ENCODE measurements at regions not wholly inside any gene's neighbourhood (a gene's known extent, or its start where the extent isn't known, plus 50 kb on each side); places are given as distances from the start of the nearest gene placed in this dataset.

DNA sequence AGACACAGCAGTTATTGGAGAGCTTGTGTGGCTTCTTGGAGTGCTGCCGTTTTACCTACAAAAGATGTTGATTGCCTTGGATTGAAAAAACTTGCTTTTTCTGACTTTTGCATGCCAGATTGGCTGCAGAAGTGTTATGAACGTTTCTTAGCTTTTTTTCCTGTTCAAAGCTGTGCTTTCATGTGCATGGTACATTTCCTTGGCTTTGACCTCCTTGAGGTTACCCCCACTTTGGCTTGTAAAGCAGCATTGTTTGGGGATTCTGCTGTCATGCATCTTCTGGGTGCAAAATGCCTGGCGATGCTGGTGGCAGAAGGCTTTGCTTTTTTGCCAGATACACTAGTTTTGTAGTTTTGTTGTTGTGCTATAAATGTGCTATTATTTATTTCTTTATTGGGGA, 80.0 kb downstream of the JRKL start:
- no peak for DNase-seq (ENCODE audit: low spot score)
- Histone ChIP-seq H2AFZ (no peak overlapping the region), H3K27ac (ENCODE audit: low read depth) (no peak overlapping the region), H3K9me2 (ENCODE audit: insufficient read depth) (peaks cover 13% of the 10 kb centered on the region; the same call in 1 of the 2 replicates), H4K20me1 (replicated peaks; ENCODE audit: insufficient read depth) (no peaks in the 10 kb centered on the region), H3K79me2 (replicated peaks; ENCODE audit: insufficient read depth) (no peaks in the 10 kb centered on the region), H3K4me3 (no peak overlapping the region), H3K4me1 (ENCODE audit: insufficient read depth) (peaks cover 9% of the 10 kb centered on the region), H3F3A (replicated peaks; ENCODE audit: low read depth) (no peaks in the 10 kb centered on the region), H3K4me2 (no peak overlapping the region), H3K36me3 (ENCODE audit: insufficient read depth) (no peaks in the 10 kb centered on the region), H3K27me3 (ENCODE audit: insufficient read depth) (no peaks in the 10 kb centered on the region)
- Mint-ChIP-seq H3K4me1 (peaks cover 7% of the 10 kb centered on the region; the same call in 2 of the 3 replicates), H3K36me3 (ENCODE audit: low read depth) (no peaks in the 10 kb centered on the region; the same call in 2 of the 3 replicates), H3K4me3 (no peak overlapping the region), H3K27me3 (ENCODE audit: insufficient read depth, low read depth, poor library complexity) (peaks cover 2% of the 10 kb centered on the region), H3K9me3 (peaks cover 3% of the 10 kb centered on the region; the same call in 2 of the 3 replicates), H3K27ac (no peak overlapping the region)
- TF ChIP-seq, protein P1, sequence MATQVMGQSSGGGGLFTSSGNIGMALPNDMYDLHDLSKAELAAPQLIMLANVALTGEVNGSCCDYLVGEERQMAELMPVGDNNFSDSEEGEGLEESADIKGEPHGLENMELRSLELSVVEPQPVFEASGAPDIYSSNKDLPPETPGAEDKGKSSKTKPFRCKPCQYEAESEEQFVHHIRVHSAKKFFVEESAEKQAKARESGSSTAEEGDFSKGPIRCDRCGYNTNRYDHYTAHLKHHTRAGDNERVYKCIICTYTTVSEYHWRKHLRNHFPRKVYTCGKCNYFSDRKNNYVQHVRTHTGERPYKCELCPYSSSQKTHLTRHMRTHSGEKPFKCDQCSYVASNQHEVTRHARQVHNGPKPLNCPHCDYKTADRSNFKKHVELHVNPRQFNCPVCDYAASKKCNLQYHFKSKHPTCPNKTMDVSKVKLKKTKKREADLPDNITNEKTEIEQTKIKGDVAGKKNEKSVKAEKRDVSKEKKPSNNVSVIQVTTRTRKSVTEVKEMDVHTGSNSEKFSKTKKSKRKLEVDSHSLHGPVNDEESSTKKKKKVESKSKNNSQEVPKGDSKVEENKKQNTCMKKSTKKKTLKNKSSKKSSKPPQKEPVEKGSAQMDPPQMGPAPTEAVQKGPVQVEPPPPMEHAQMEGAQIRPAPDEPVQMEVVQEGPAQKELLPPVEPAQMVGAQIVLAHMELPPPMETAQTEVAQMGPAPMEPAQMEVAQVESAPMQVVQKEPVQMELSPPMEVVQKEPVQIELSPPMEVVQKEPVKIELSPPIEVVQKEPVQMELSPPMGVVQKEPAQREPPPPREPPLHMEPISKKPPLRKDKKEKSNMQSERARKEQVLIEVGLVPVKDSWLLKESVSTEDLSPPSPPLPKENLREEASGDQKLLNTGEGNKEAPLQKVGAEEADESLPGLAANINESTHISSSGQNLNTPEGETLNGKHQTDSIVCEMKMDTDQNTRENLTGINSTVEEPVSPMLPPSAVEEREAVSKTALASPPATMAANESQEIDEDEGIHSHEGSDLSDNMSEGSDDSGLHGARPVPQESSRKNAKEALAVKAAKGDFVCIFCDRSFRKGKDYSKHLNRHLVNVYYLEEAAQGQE (IDR thresholded peaks at IDR 0.05; ENCODE audit: unreplicated experiment), result no peak
- no peak for TF ChIP-seq STAT1 (IDR thresholded peaks at IDR 0.05; ENCODE audit: unreplicated experiment)
- no peak for TF ChIP-seq NANOG (IDR thresholded peaks at IDR 0.05; ENCODE audit: borderline replicate concordance)
- TF ChIP-seq ZNF331 (CRISPR knock-in tag; IDR thresholded peaks at IDR 0.05; ENCODE audit: low read depth), result no peak
- TF ChIP-seq POLR2AphosphoS5 (IDR thresholded peaks at IDR 0.05; ENCODE audit: low read depth), result no peak
- no peak for TF ChIP-seq JUNB (IDR thresholded peaks at IDR 0.05; ENCODE audit: unreplicated experiment)
- TF ChIP-seq, protein P2, sequence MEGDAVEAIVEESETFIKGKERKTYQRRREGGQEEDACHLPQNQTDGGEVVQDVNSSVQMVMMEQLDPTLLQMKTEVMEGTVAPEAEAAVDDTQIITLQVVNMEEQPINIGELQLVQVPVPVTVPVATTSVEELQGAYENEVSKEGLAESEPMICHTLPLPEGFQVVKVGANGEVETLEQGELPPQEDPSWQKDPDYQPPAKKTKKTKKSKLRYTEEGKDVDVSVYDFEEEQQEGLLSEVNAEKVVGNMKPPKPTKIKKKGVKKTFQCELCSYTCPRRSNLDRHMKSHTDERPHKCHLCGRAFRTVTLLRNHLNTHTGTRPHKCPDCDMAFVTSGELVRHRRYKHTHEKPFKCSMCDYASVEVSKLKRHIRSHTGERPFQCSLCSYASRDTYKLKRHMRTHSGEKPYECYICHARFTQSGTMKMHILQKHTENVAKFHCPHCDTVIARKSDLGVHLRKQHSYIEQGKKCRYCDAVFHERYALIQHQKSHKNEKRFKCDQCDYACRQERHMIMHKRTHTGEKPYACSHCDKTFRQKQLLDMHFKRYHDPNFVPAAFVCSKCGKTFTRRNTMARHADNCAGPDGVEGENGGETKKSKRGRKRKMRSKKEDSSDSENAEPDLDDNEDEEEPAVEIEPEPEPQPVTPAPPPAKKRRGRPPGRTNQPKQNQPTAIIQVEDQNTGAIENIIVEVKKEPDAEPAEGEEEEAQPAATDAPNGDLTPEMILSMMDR (conservative IDR thresholded peaks at IDR 0.05; ENCODE audit: low read depth in 2 of 2), result no peak
- no peak for TF ChIP-seq EZH2phosphoT487 (IDR thresholded peaks at IDR 0.05; ENCODE audit: unreplicated experiment)
- no peak for TF ChIP-seq ZNF114 (CRISPR knock-in tag; IDR thresholded peaks at IDR 0.05)
- TF ChIP-seq, protein P3, sequence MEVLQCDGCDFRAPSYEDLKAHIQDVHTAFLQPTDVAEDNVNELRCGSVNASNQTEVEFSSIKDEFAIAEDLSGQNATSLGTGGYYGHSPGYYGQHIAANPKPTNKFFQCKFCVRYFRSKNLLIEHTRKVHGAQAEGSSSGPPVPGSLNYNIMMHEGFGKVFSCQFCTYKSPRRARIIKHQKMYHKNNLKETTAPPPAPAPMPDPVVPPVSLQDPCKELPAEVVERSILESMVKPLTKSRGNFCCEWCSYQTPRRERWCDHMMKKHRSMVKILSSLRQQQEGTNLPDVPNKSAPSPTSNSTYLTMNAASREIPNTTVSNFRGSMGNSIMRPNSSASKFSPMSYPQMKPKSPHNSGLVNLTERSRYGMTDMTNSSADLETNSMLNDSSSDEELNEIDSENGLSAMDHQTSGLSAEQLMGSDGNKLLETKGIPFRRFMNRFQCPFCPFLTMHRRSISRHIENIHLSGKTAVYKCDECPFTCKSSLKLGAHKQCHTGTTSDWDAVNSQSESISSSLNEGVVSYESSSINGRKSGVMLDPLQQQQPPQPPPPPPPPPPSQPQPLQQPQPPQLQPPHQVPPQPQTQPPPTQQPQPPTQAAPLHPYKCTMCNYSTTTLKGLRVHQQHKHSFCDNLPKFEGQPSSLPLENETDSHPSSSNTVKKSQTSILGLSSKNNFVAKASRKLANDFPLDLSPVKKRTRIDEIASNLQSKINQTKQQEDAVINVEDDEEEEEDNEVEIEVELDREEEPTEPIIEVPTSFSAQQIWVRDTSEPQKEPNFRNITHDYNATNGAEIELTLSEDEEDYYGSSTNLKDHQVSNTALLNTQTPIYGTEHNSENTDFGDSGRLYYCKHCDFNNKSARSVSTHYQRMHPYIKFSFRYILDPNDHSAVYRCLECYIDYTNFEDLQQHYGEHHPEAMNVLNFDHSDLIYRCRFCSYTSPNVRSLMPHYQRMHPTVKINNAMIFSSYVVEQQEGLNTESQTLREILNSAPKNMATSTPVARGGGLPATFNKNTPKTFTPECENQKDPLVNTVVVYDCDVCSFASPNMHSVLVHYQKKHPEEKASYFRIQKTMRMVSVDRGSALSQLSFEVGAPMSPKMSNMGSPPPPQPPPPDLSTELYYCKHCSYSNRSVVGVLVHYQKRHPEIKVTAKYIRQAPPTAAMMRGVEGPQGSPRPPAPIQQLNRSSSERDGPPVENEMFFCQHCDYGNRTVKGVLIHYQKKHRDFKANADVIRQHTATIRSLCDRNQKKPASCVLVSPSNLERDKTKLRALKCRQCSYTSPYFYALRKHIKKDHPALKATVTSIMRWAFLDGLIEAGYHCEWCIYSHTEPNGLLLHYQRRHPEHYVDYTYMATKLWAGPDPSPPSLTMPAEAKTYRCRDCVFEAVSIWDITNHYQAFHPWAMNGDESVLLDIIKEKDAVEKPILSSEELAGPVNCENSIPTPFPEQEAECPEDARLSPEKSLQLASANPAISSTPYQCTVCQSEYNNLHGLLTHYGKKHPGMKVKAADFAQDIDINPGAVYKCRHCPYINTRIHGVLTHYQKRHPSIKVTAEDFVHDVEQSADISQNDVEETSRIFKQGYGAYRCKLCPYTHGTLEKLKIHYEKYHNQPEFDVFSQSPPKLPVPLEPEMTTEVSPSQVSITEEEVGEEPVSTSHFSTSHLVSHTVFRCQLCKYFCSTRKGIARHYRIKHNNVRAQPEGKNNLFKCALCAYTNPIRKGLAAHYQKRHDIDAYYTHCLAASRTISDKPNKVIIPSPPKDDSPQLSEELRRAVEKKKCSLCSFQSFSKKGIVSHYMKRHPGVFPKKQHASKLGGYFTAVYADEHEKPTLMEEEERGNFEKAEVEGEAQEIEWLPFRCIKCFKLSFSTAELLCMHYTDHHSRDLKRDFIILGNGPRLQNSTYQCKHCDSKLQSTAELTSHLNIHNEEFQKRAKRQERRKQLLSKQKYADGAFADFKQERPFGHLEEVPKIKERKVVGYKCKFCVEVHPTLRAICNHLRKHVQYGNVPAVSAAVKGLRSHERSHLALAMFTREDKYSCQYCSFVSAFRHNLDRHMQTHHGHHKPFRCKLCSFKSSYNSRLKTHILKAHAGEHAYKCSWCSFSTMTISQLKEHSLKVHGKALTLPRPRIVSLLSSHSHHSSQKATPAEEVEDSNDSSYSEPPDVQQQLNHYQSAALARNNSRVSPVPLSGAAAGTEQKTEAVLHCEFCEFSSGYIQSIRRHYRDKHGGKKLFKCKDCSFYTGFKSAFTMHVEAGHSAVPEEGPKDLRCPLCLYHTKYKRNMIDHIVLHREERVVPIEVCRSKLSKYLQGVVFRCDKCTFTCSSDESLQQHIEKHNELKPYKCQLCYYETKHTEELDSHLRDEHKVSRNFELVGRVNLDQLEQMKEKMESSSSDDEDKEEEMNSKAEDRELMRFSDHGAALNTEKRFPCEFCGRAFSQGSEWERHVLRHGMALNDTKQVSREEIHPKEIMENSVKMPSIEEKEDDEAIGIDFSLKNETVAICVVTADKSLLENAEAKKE (CRISPR knock-in tag; IDR thresholded peaks at IDR 0.05), result no peak
- no peak for TF ChIP-seq CREB1 (CRISPR knock-in tag; IDR thresholded peaks at IDR 0.05; ENCODE audit: low read depth)
- no peak for TF ChIP-seq EZH2 (IDR thresholded peaks at IDR 0.05; ENCODE audit: low read depth, unreplicated experiment)
- TF ChIP-seq, protein P4, sequence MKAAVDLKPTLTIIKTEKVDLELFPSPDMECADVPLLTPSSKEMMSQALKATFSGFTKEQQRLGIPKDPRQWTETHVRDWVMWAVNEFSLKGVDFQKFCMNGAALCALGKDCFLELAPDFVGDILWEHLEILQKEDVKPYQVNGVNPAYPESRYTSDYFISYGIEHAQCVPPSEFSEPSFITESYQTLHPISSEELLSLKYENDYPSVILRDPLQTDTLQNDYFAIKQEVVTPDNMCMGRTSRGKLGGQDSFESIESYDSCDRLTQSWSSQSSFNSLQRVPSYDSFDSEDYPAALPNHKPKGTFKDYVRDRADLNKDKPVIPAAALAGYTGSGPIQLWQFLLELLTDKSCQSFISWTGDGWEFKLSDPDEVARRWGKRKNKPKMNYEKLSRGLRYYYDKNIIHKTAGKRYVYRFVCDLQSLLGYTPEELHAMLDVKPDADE (IDR thresholded peaks at IDR 0.05), result no peak
- no peak for ATAC-seq

All from GM23338 (cell line).